Panc1 (cell line): ENCODE measurements at regions not wholly inside any gene's neighbourhood (a gene's known extent, or its start where the extent isn't known, plus 50 kb on each side); places are given as distances from the start of the nearest gene placed in this dataset.

Experiments used
- ATAC-seq: fragments of 200-7000 bp; cut with Tn5 transposase; 2 replicates; pipeline ENCODE4 v1.9.1; 2020; ENCODE audit warnings: mild to moderate bottlenecking, moderate library complexity
- BruUV-seq: library from RNA; stranded (reverse); fragments of 400-500 nt; replicated peaks from 2 replicates; lab custom pipeline; 2021; lab: Mats Ljungman, UMichigan
- CTCF ChIA-PET: fragments of 300-600 bp; sonication (Branson Sonifier 250); formaldehyde crosslinking; loops from one replicate; lab custom pipeline; 2022; ENCODE audit warnings: antibody characterized with exemption; lab: Charles Lee
- POLR2A ChIA-PET: fragments of 300-600 bp; sonication (Branson Sonifier 250); formaldehyde crosslinking; loops from one replicate; lab custom pipeline; 2022; ENCODE audit warnings: antibody characterized with exemption; lab: Charles Lee
- DNase-seq: peaks from one replicate; pipeline ENCODE4 v3.0.0-alpha.2; 2010; ENCODE audit warnings: low read depth, low spot score
- H3K27ac ChIP-seq: 2 replicates; pipeline ENCODE4 v1.5.1; 2011; ENCODE audit warnings: mild to moderate bottlenecking, low read length, inconsistent platforms
- H3K27me3 ChIP-seq: fragments of 200-500 bp; sonication (Bioruptor generic); 2 replicates; pipeline ENCODE4 v1.6.0; 2014; ENCODE audit warnings: low read length, inconsistent platforms; ENCODE audit not compliant: control insufficient read depth, insufficient read depth
- H3K36me3 ChIP-seq: fragments of 200-500 bp; sonication (Bioruptor generic); 2 replicates; pipeline ENCODE4 v1.5.1; 2014; ENCODE audit warnings: inconsistent platforms, mild to moderate bottlenecking, low read length, moderate library complexity; ENCODE audit not compliant: control insufficient read depth, insufficient read depth
- H3K4me1 ChIP-seq: 2 replicates; pipeline ENCODE4 v1.5.1; 2011; ENCODE audit warnings: inconsistent platforms, mild to moderate bottlenecking, low read length, moderate library complexity; ENCODE audit not compliant: control insufficient read depth, insufficient read depth
- H3K4me3 ChIP-seq, 2 experiments: 2 replicates each; pipeline ENCODE4 v1.5.1; 2011 to 2012; ENCODE audit warnings: low read depth in 2 of 2, low read length in 2 of 2, mild to moderate bottlenecking in 2 of 2, inconsistent platforms in 1 of 2, moderate library complexity in 1 of 2
- H3K9me3 ChIP-seq: fragments of 200-500 bp; sonication (Bioruptor generic); 2 replicates; pipeline ENCODE4 v1.5.1; 2014; ENCODE audit warnings: low read depth, mild to moderate bottlenecking, inconsistent platforms, low read length, moderate library complexity; ENCODE audit not compliant: control insufficient read depth, insufficient read depth
- CTCF ChIP-seq: fragments of 450-650 bp; IDR thresholded peaks from 2 replicates; pipeline ENCODE4 v1.5.1; 2017; ENCODE audit warnings: mild to moderate bottlenecking
- POLR2AphosphoS5 ChIP-seq: IDR thresholded peaks from 2 replicates; pipeline ENCODE4 v1.6.1; 2012; ENCODE audit warnings: mild to moderate bottlenecking, low read depth, low read length, moderate library complexity
- REST ChIP-seq, 2 experiments: IDR thresholded peaks; 2 replicates each; pipeline ENCODE4 v1.6.1; 2011 to 2012; ENCODE audit warnings: low read depth in 2 of 2, control low read depth in 1 of 2, low read length in 1 of 2, mild to moderate bottlenecking in 1 of 2, moderate library complexity in 1 of 2; ENCODE audit not compliant: insufficient read depth in 1 of 2
- SIN3A ChIP-seq: IDR thresholded peaks from 2 replicates; pipeline ENCODE4 v1.6.1; 2012; ENCODE audit warnings: low read depth, mild to moderate bottlenecking, low read length, moderate library complexity, borderline replicate concordance; ENCODE audit not compliant: insufficient read depth
- TCF7L2 ChIP-seq: IDR thresholded peaks from 2 replicates; pipeline ENCODE4 v1.6.1; 2011; ENCODE audit warnings: mild to moderate bottlenecking, low read depth, low read length, inconsistent platforms
- in situ Hi-C: cut with HindIII; loops from 2 replicates; pipeline ENCODE4 v1.10.0; 2016; ENCODE audit warnings: low sequenced_read_pairs, low pct_unique_long_range_greater_than_20kb
- intact Hi-C: fragments of 100-400 bp; cut with micrococcal nuclease; formaldehyde crosslinking; loops from one replicate; pipeline ENCODE4 v1.10.0; 2022; ENCODE audit not compliant: unreplicated experiment

- H3K4me1 ChIP-seq, result no peaks in the 10 kb centered on the region
- BruUV-seq, result no TSS peak
- in situ Hi-C loops, result no loop called here
- no peak overlapping the region for H3K27ac ChIP-seq
- DNase-seq (no peak), ATAC-seq (no peak)
- H3K36me3 ChIP-seq, result no peaks in the 10 kb centered on the region
- TF ChIP-seq TCF7L2 (no peak), POLR2AphosphoS5 (no peak), SIN3A (no peak), CTCF (no peak), REST (IDR thresholded peaks at IDR 0.05; ENCODE audit: insufficient read depth in 1 of 2, low read depth in 2 of 2, low read length in 1 of 2) (no peak)
- intact Hi-C loops, result loop anchor here (5.0 kb wide), 1 partner anchor 891 kb away; no protein-coding TSS in a partner anchor
- ChIA-PET CTCF (no interaction called here), POLR2A (no interaction called here)
- no peaks in the 10 kb centered on the region for H3K27me3 ChIP-seq
- H3K9me3 ChIP-seq, result no peaks in the 10 kb centered on the region
- no peak overlapping the region for H3K4me3 ChIP-seq
Measured at GRCh38 chr2:7930800-7931635, 750.8 kb upstream of the ID2 start.

- Histone ChIP-seq H3K4me3 (no peak overlapping the region), H3K9me3 (no peaks in the 10 kb centered on the region), H3K27me3 (no peaks in the 10 kb centered on the region), H3K4me1 (no peaks in the 10 kb centered on the region), H3K36me3 (no peaks in the 10 kb centered on the region), H3K27ac (no peak overlapping the region)
- ChIA-PET POLR2A (no interaction called here), CTCF (no interaction called here)
- in situ Hi-C loops, result no loop called here
- no peak for TF ChIP-seq REST (IDR thresholded peaks at IDR 0.05; ENCODE audit: insufficient read depth in 1 of 2, low read depth in 2 of 2, low read length in 1 of 2)
- intact Hi-C loops, result loop anchor here (5.0 kb wide), 1 partner anchor 890 kb away; no protein-coding TSS in a partner anchor
- ATAC-seq, result no peak
- no TSS peak for BruUV-seq
- DNase-seq, result no peak
Measured at GRCh38 chr2:7931808-7932207, 750.0 kb upstream of the ID2 start.
